IMR-90 (cell line): ENCODE measurements at regions not wholly inside any gene's neighbourhood (a gene's known extent, or its start where the extent isn't known, plus 50 kb on each side); places are given as distances from the start of the nearest gene placed in this dataset.

Experiments
- ATAC-seq: fragments of 200-7000 bp; cut with Tn5 transposase; 2 replicates; pipeline ENCODE4 v1.9.1; 2020; ENCODE audit warnings: low read depth, mild to moderate bottlenecking, moderate library complexity
- BruUV-seq: library from RNA; stranded (reverse); fragments of 400-500 nt; replicated peaks from 2 replicates; lab custom pipeline; 2021; lab: Mats Ljungman, UMichigan
- CTCF ChIA-PET: fragments of 300-600 bp; formaldehyde crosslinking; extraction: SDS; loops from one replicate; lab custom pipeline; 2021; ENCODE audit warnings: antibody characterized with exemption; lab: Yijun Ruan, JAX
- POLR2A ChIA-PET: fragments of 300-600 bp; sonication (Branson Sonifier 250); formaldehyde crosslinking; loops from one replicate; lab custom pipeline; 2022; ENCODE audit warnings: antibody characterized with exemption; ENCODE audit not compliant: unreplicated experiment; lab: Charles Lee
- DNase-seq: peaks from one replicate; pipeline ENCODE4 v3.0.0; 2013
- H2AFZ ChIP-seq: replicated peaks from 2 replicates; pipeline ENCODE3; 2013; ENCODE audit warnings: low read length, mild to moderate bottlenecking; ENCODE audit not compliant: poor library complexity
- H2AK5ac ChIP-seq: 2 replicates; pipeline ENCODE4 v1.6.1; 2013; ENCODE audit warnings: low read depth, low read length, inconsistent platforms
- H2AK9ac ChIP-seq: replicated peaks from 2 replicates; pipeline ENCODE3; 2013; ENCODE audit warnings: mild to moderate bottlenecking, low read depth, low read length, moderate library complexity; ENCODE audit not compliant: poor library complexity
- H2BK120ac ChIP-seq: 2 replicates; pipeline ENCODE4 v1.6.1; 2013; ENCODE audit warnings: low read depth, low read length, inconsistent platforms
- H2BK15ac ChIP-seq: 3 replicates; pipeline ENCODE4 v1.6.1; 2013; ENCODE audit warnings: low read depth, low read length, inconsistent platforms
- H2BK20ac ChIP-seq: 2 replicates; pipeline ENCODE4 v1.6.1; 2013; ENCODE audit warnings: low read depth, mild to moderate bottlenecking, inconsistent platforms, low read length, moderate library complexity
- H2BK5ac ChIP-seq: 2 replicates; pipeline ENCODE4 v1.6.1; 2013; ENCODE audit warnings: mild to moderate bottlenecking, low read depth, low read length, inconsistent platforms; ENCODE audit not compliant: poor library complexity, severe bottlenecking
- H3K14ac ChIP-seq: replicated peaks from 2 replicates; pipeline ENCODE4 v1.6.1; 2013; ENCODE audit warnings: low read depth, low read length, inconsistent platforms
- H3K18ac ChIP-seq: 2 replicates; pipeline ENCODE4 v1.6.1; 2013; ENCODE audit warnings: low read depth, low read length, control low read depth
- H3K23ac ChIP-seq: 2 replicates; pipeline ENCODE4 v1.6.1; 2013; ENCODE audit warnings: low read depth, low read length, inconsistent platforms
- H3K27ac ChIP-seq: 2 replicates; pipeline ENCODE4 v1.5.1; 2013; ENCODE audit warnings: mild to moderate bottlenecking, control low read depth, low read length; ENCODE audit not compliant: insufficient read depth
- H3K27me3 ChIP-seq: 2 replicates; pipeline ENCODE4 v1.6.1; 2013; ENCODE audit warnings: low read length; ENCODE audit not compliant: control insufficient read depth, insufficient read depth
- H3K36me3 ChIP-seq: 2 replicates; pipeline ENCODE4 v1.6.1; 2013; ENCODE audit warnings: low read length, mixed read lengths; ENCODE audit not compliant: control insufficient read depth, insufficient read depth
- H3K4ac ChIP-seq: 2 replicates; pipeline ENCODE4 v1.6.1; 2013; ENCODE audit warnings: low read depth, low read length, inconsistent platforms
- H3K4me1 ChIP-seq: 2 replicates; pipeline ENCODE4 v1.6.1; 2013; ENCODE audit warnings: low read length, mixed read lengths; ENCODE audit not compliant: control insufficient read depth, insufficient read depth
- H3K4me2 ChIP-seq: 2 replicates; pipeline ENCODE4 v1.6.1; 2013; ENCODE audit warnings: low read depth, mild to moderate bottlenecking, control low read depth, low read length, moderate library complexity
- H3K4me3 ChIP-seq: 2 replicates; pipeline ENCODE4 v1.5.1; 2013; ENCODE audit warnings: low read depth, mild to moderate bottlenecking, control low read depth, low read length, moderate library complexity; ENCODE audit not compliant: insufficient read depth
- H3K56ac ChIP-seq: 2 replicates; pipeline ENCODE4 v1.6.1; 2013; ENCODE audit warnings: low read length, inconsistent platforms; ENCODE audit not compliant: insufficient read depth; ENCODE audit errors: extremely low read depth
- H3K79me1 ChIP-seq, 2 experiments: 2 replicates each; pipeline ENCODE4 v1.6.1; 2013; ENCODE audit warnings: low read length in 2 of 2, inconsistent platforms in 1 of 2, low read depth in 1 of 2
- H3K9ac ChIP-seq: 2 replicates; pipeline ENCODE4 v1.6.1; 2013; ENCODE audit warnings: low read depth, low read length, control low read depth
- H3K9me1 ChIP-seq: 2 replicates; pipeline ENCODE4 v1.6.1; 2013; ENCODE audit warnings: low read length, inconsistent platforms; ENCODE audit not compliant: insufficient read depth
- H3K9me3 ChIP-seq: 2 replicates; pipeline ENCODE4 v1.6.1; 2013; ENCODE audit warnings: low read length; ENCODE audit not compliant: control insufficient read depth, insufficient read depth
- H4K20me1 ChIP-seq: 2 replicates; pipeline ENCODE4 v1.6.1; 2013; ENCODE audit warnings: low read length, inconsistent platforms; ENCODE audit not compliant: insufficient read depth
- H4K5ac ChIP-seq: 2 replicates; pipeline ENCODE4 v1.6.1; 2013; ENCODE audit warnings: mild to moderate bottlenecking, low read depth, low read length, control low read depth
- H4K8ac ChIP-seq, 2 experiments: 2 replicates each; pipeline ENCODE4 v1.6.1; 2013; ENCODE audit warnings: low read depth in 2 of 2, low read length in 2 of 2, control low read depth in 1 of 2, inconsistent platforms in 1 of 2
- H4K91ac ChIP-seq: 2 replicates; pipeline ENCODE4 v1.6.1; 2013; ENCODE audit warnings: low read depth, low read length, inconsistent platforms; ENCODE audit not compliant: insufficient read depth
- CHD1 ChIP-seq: IDR thresholded peaks from 2 replicates; pipeline ENCODE4 v1.6.1; 2012; ENCODE audit warnings: low read depth, low read length, improper control_type of control experiment
- FOS ChIP-seq: fragments of 150-350 bp; IDR thresholded peaks from 2 replicates; pipeline ENCODE4 v1.6.1; 2016; ENCODE audit warnings: low read depth, low read length
- RAD21 ChIP-seq: IDR thresholded peaks from 2 replicates; pipeline ENCODE4 v1.6.1; 2012; ENCODE audit warnings: low read length, improper control_type of control experiment
- SMC3 ChIP-seq: fragments of 150-350 bp; IDR thresholded peaks from 2 replicates; pipeline ENCODE4 v1.6.1; 2016; ENCODE audit warnings: low read depth, mild to moderate bottlenecking, antibody characterized with exemption, low read length, moderate library complexity
- WGBS, 2 experiments: methylation state at CpG; one replicate each; pipeline versions ENCODE4 v1.1.5 to v1.1.7; 2013; ENCODE audit warnings: missing lambda C conversion rate in 2 of 2; ENCODE audit not compliant: insufficient read length in 1 of 2; ENCODE audit errors: extremely low coverage in 2 of 2; 5-methylcytosine and 5-hydroxymethylcytosine counted together
- dilution Hi-C: fragments of 300-500 bp; cut with HindIII; formaldehyde crosslinking; loops from one replicate; pipeline ENCODE4 v1.14.3; 2018; ENCODE audit warnings: low sequenced_read_pairs; ENCODE audit not compliant: unreplicated experiment
- in situ Hi-C: fragments of 300-500 bp; cut with MboI; formaldehyde crosslinking; loops from 3 replicates; pipeline ENCODE4 v1.14.3; 2019; ENCODE audit warnings: low sequenced_read_pairs, inconsistent platforms, mixed read lengths
- intact Hi-C: fragments of 100-400 bp; cut with micrococcal nuclease; formaldehyde crosslinking; loops from 2 replicates; pipeline ENCODE4 v1.10.0; 2022
- TF ChIP-seq, protein P1 (sequence below): fragments of 150-350 bp; IDR thresholded peaks from 2 replicates; pipeline ENCODE4 v1.6.1; 2016; ENCODE audit warnings: low read depth, mild to moderate bottlenecking, low read length, moderate library complexity, borderline replicate concordance
- TF ChIP-seq, protein P2 (sequence below): fragments of 150-350 bp; IDR thresholded peaks from 2 replicates; pipeline ENCODE4 v1.6.1; 2017; ENCODE audit warnings: mild to moderate bottlenecking, antibody characterized with exemption, low read length, low read depth
- TF ChIP-seq, protein P3 (sequence below): conservative IDR thresholded peaks from 2 replicates; pipeline ENCODE4 v1.5.1; 2012; ENCODE audit warnings: mild to moderate bottlenecking, low read depth, low read length, improper control_type of control experiment

DNA sequence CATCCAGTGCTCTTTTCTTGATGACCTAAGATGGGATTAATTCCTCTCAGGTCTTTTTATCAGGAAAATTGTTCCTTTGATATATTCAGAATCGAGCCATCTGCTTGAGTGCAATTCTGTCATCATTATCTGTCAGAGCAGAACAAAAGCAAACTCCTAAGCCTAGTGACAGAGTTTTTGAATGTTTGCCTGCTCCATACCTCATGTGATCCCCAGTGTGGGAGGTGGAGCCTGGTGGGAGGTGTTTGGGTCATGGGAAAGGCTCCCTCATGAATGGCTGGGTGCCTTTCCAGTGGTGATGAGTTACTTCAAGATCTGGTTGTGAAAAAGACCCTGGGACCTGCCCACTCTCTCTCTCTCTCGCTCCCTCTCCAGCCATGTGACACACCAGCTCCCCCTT, 628.2 kb downstream of the CDH11 start:
- Histone ChIP-seq H3K23ac (no peak overlapping the region), H3K27ac (no peak overlapping the region), H3K27me3 (no peaks in the 10 kb centered on the region), H3K9me1 (no peaks in the 10 kb centered on the region), H4K20me1 (no peaks in the 10 kb centered on the region), H4K8ac (no peak overlapping the region), H2BK15ac (no peak overlapping the region), H2BK5ac (no peak overlapping the region), H2AFZ (no peak overlapping the region), H3K14ac (no peak overlapping the region), H3K18ac (no peak overlapping the region), H3K79me1 (no peaks in the 10 kb centered on the region), H3K4ac (no peak overlapping the region), H2AK5ac (no peak overlapping the region), H2AK9ac (no peak overlapping the region), H4K91ac (no peak overlapping the region), H2BK120ac (no peak overlapping the region), H3K4me3 (no peak overlapping the region), H3K56ac (no peak overlapping the region), H4K5ac (no peak overlapping the region), H3K9me3 (no peaks in the 10 kb centered on the region), H2BK20ac (no peak overlapping the region), H3K36me3 (no peaks in the 10 kb centered on the region), H3K4me1 (no peaks in the 10 kb centered on the region), H3K9ac (no peak overlapping the region), H3K4me2 (no peak overlapping the region)
- 0% methylated on average over 1 of the region's 2 CpGs; no CpG with 5 or more reads in 1 of the 2 experiments for WGBS, 2 experiments
- in situ Hi-C loops = no loop called here
- DNase-seq (no peak), ATAC-seq (no peak)
- POLR2A ChIA-PET = no interaction called here
- dilution Hi-C loops = no loop called here
- intact Hi-C loops = no loop called here
- TF ChIP-seq SMC3 = no peak
- TF ChIP-seq, protein P1, sequence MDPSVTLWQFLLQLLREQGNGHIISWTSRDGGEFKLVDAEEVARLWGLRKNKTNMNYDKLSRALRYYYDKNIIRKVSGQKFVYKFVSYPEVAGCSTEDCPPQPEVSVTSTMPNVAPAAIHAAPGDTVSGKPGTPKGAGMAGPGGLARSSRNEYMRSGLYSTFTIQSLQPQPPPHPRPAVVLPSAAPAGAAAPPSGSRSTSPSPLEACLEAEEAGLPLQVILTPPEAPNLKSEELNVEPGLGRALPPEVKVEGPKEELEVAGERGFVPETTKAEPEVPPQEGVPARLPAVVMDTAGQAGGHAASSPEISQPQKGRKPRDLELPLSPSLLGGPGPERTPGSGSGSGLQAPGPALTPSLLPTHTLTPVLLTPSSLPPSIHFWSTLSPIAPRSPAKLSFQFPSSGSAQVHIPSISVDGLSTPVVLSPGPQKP = no peak
- no peak for TF ChIP-seq FOS
- TF ChIP-seq, protein P2, sequence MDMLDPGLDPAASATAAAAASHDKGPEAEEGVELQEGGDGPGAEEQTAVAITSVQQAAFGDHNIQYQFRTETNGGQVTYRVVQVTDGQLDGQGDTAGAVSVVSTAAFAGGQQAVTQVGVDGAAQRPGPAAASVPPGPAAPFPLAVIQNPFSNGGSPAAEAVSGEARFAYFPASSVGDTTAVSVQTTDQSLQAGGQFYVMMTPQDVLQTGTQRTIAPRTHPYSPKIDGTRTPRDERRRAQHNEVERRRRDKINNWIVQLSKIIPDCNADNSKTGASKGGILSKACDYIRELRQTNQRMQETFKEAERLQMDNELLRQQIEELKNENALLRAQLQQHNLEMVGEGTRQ = no peak
- TF ChIP-seq, protein P3, sequence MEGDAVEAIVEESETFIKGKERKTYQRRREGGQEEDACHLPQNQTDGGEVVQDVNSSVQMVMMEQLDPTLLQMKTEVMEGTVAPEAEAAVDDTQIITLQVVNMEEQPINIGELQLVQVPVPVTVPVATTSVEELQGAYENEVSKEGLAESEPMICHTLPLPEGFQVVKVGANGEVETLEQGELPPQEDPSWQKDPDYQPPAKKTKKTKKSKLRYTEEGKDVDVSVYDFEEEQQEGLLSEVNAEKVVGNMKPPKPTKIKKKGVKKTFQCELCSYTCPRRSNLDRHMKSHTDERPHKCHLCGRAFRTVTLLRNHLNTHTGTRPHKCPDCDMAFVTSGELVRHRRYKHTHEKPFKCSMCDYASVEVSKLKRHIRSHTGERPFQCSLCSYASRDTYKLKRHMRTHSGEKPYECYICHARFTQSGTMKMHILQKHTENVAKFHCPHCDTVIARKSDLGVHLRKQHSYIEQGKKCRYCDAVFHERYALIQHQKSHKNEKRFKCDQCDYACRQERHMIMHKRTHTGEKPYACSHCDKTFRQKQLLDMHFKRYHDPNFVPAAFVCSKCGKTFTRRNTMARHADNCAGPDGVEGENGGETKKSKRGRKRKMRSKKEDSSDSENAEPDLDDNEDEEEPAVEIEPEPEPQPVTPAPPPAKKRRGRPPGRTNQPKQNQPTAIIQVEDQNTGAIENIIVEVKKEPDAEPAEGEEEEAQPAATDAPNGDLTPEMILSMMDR = no peak
- no peak for TF ChIP-seq CHD1
- TF ChIP-seq RAD21 = no peak
- CTCF ChIA-PET = no interaction called here
- BruUV-seq = no TSS peak
